Neural cell (in vitro differentiated cells): ENCODE measurements at regions not wholly inside any gene's neighbourhood (a gene's known extent, or its start where the extent isn't known, plus 50 kb on each side); places are given as distances from the start of the nearest gene placed in this dataset.

Experiments
- H2AFZ ChIP-seq: fragments of 200-600, 300-800 bp; sonication (generic), shearing (Covaris generic); 2 replicates; pipeline ENCODE4 v1.6.0; 2014; ENCODE audit warnings: low read depth, mild to moderate bottlenecking, antibody characterized with exemption, low read length, moderate library complexity
- H3F3A ChIP-seq: fragments of 200-600 bp; shearing (Covaris generic); 2 replicates; pipeline ENCODE4 v1.6.1; 2016; ENCODE audit warnings: mild to moderate bottlenecking, moderate library complexity, mixed read lengths, antibody characterized with exemption, low read length; ENCODE audit not compliant: insufficient read depth, poor library complexity, severe bottlenecking
- H3K27ac ChIP-seq: fragments of 200-600, 300-800 bp; sonication (generic), shearing (Covaris generic); 2 replicates; pipeline ENCODE4 v1.5.1; 2014; ENCODE audit warnings: mild to moderate bottlenecking, low read length, moderate library complexity
- H3K27me3 ChIP-seq: fragments of 300-800, 200-600 bp; sonication (generic), shearing (Covaris generic); 2 replicates; pipeline ENCODE4 v1.6.0; 2014; ENCODE audit warnings: mild to moderate bottlenecking, low read depth, low read length, moderate library complexity; ENCODE audit not compliant: insufficient read depth
- H3K36me3 ChIP-seq: fragments of 300-800, 200-600 bp; sonication (generic), shearing (Covaris generic); 2 replicates; pipeline ENCODE4 v1.5.1; 2014; ENCODE audit warnings: mild to moderate bottlenecking, antibody characterized with exemption, low read length, moderate library complexity; ENCODE audit not compliant: insufficient read depth
- H3K4me2 ChIP-seq: fragments of 300-800, 200-600 bp; sonication (generic), shearing (Covaris generic); 2 replicates; pipeline ENCODE4 v1.6.0; 2014; ENCODE audit warnings: mild to moderate bottlenecking, low read length
- H3K4me3 ChIP-seq: fragments of 300-800, 200-600 bp; sonication (generic), shearing (Covaris generic); 2 replicates; pipeline ENCODE4 v1.5.1; 2014; ENCODE audit warnings: mild to moderate bottlenecking, low read length, moderate library complexity
- H3K79me2 ChIP-seq: fragments of 200-600 bp; shearing (Covaris generic); replicated peaks from 2 replicates; pipeline ENCODE4 v1.6.0; 2014; ENCODE audit warnings: mild to moderate bottlenecking, low read length, moderate library complexity; ENCODE audit not compliant: insufficient read depth
- H3K9ac ChIP-seq: fragments of 300-800, 200-600 bp; sonication (generic), shearing (Covaris generic); 2 replicates; pipeline ENCODE4 v1.6.1; 2016; ENCODE audit warnings: mild to moderate bottlenecking, low read length, mixed read lengths
- H3K9me2 ChIP-seq: fragments of 200-600 bp; shearing (Covaris generic); 2 replicates; pipeline ENCODE4 v1.6.1; 2016; ENCODE audit warnings: mild to moderate bottlenecking, low read length, mixed read lengths; ENCODE audit not compliant: insufficient read depth
- H3K9me3 ChIP-seq: fragments of 200-600, 300-800 bp; sonication (generic), shearing (Covaris generic); 2 replicates; pipeline ENCODE4 v1.6.1; 2016; ENCODE audit warnings: mild to moderate bottlenecking, mixed run types, low read length, moderate library complexity, mixed read lengths
- H4K20me1 ChIP-seq: fragments of 200-600 bp; shearing (Covaris generic); 2 replicates; pipeline ENCODE4 v1.6.1; 2016; ENCODE audit warnings: mild to moderate bottlenecking, mixed run types; ENCODE audit not compliant: insufficient read depth
- CTCF ChIP-seq: fragments of 450-650 bp; IDR thresholded peaks from 2 replicates; pipeline ENCODE4 v1.5.1; 2014; ENCODE audit warnings: antibody characterized with exemption, mild to moderate bottlenecking, moderate library complexity; ENCODE audit not compliant: poor library complexity, severe bottlenecking
- EP300 ChIP-seq: fragments of 450-650 bp; conservative IDR thresholded peaks from 2 replicates; pipeline ENCODE4 v1.6.1; 2014; ENCODE audit warnings: antibody characterized with exemption, mild to moderate bottlenecking, moderate library complexity; ENCODE audit not compliant: poor library complexity, severe bottlenecking
- EZH2 ChIP-seq: fragments of 200-600, 300-800 bp; shearing (Covaris generic), sonication (generic); IDR thresholded peaks from 2 replicates; pipeline ENCODE4 v1.6.1; 2014; ENCODE audit warnings: antibody characterized with exemption, low read length, borderline replicate concordance, mild to moderate bottlenecking; ENCODE audit not compliant: insufficient read depth, poor library complexity, severe bottlenecking
- MXI1 ChIP-seq: fragments of 450-650 bp; conservative IDR thresholded peaks from 2 replicates; pipeline ENCODE4 v1.6.1; 2014; ENCODE audit warnings: antibody characterized with exemption, mild to moderate bottlenecking; ENCODE audit not compliant: poor library complexity, severe bottlenecking
- POLR2AphosphoS5 ChIP-seq: IDR thresholded peaks from 2 replicates; pipeline ENCODE4 v1.6.1; 2012
- RAD21 ChIP-seq: fragments of 450-650 bp; conservative IDR thresholded peaks from 2 replicates; pipeline ENCODE4 v1.6.1; 2014; ENCODE audit warnings: antibody characterized with exemption, mild to moderate bottlenecking, moderate library complexity
- REST ChIP-seq: IDR thresholded peaks from 2 replicates; pipeline ENCODE4 v1.6.1; 2012; ENCODE audit warnings: borderline replicate concordance
- SMC3 ChIP-seq: fragments of 450-650 bp; conservative IDR thresholded peaks from 2 replicates; pipeline ENCODE4 v1.6.1; 2014; ENCODE audit warnings: antibody characterized with exemption, mild to moderate bottlenecking, moderate library complexity; ENCODE audit not compliant: poor library complexity
- TAF1 ChIP-seq: IDR thresholded peaks from 2 replicates; pipeline ENCODE4 v1.6.1; 2012; ENCODE audit warnings: low read depth

DNA sequence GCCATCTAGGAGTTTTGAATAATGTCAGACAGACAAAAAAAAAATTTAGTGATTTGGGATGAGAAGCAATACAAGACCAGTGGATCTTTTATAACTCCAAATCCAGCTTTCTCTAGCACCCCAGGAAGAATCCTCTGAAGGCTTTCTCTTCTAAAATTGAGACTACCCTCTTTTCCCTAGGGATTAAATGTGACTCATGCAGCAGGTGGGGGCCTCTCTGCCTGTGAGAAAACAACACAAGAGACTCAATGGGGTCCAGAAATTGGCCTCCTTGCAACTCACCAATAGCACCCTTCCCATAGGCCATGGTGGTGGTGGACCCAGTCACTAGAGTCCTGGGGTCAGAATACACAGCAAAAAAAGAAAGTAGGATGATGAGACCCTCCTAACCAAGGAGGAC is 120.3 kb upstream of the ATP1A1 start:
- H3K27ac ChIP-seq: no peak overlapping the region
- H3K36me3 ChIP-seq: no peaks in the 10 kb centered on the region
- no peaks in the 10 kb centered on the region for H3K27me3 ChIP-seq
- no peaks in the 10 kb centered on the region for H4K20me1 ChIP-seq
- H2AFZ ChIP-seq: no peak overlapping the region
- H3K4me3 ChIP-seq: no peak overlapping the region
- H3K79me2 ChIP-seq: no peaks in the 10 kb centered on the region
- TF ChIP-seq EZH2 (no peak), REST (no peak), CTCF (no peak), RAD21 (no peak), POLR2AphosphoS5 (no peak), MXI1 (no peak), SMC3 (no peak), TAF1 (no peak), EP300 (no peak)
- no peak overlapping the region for H3K4me2 ChIP-seq
- H3K9me2 ChIP-seq: no peaks in the 10 kb centered on the region
- peaks cover 12% of the 10 kb centered on the region for H3F3A ChIP-seq
- H3K9ac ChIP-seq: no peak overlapping the region
- no peaks in the 10 kb centered on the region for H3K9me3 ChIP-seq

- H3K4me3 ChIP-seq: no peak overlapping the region
- no peaks in the 10 kb centered on the region for H4K20me1 ChIP-seq
- no peak overlapping the region for H3K9ac ChIP-seq
- peak overlapping the region; percentile 93 for H3K27ac ChIP-seq
- no peak overlapping the region for H3K4me2 ChIP-seq
- no peaks in the 10 kb centered on the region for H3K79me2 ChIP-seq
- H2AFZ ChIP-seq: no peak overlapping the region
- TF ChIP-seq MXI1 (no peak), RAD21 (no peak), REST (no peak), TAF1 (no peak), CTCF (no peak), EZH2 (no peak), EP300 (no peak), POLR2AphosphoS5 (no peak), SMC3 (no peak)
- H3K9me2 ChIP-seq: no peaks in the 10 kb centered on the region
- H3F3A ChIP-seq: peaks cover 12% of the 10 kb centered on the region
- no peaks in the 10 kb centered on the region for H3K36me3 ChIP-seq
- H3K27me3 ChIP-seq: no peaks in the 10 kb centered on the region
- no peaks in the 10 kb centered on the region for H3K9me3 ChIP-seq
Observed at GRCh38 chr1:116253566-116254382, 119.3 kb upstream of the ATP1A1 start.
